IMR-90 (cell line): ENCODE measurements at regions not wholly inside any gene's neighbourhood (a gene's known extent, or its start where the extent isn't known, plus 50 kb on each side); places are given as distances from the start of the nearest gene placed in this dataset.

Source experiments
- BHLHE40 ChIP-seq: fragments of 150-350 bp; IDR thresholded peaks from 2 replicates; pipeline ENCODE4 v1.6.1; 2016; ENCODE audit warnings: mild to moderate bottlenecking, low read depth, low read length
- CEBPB ChIP-seq: IDR thresholded peaks from 2 replicates; pipeline ENCODE4 v1.6.1; 2012; ENCODE audit warnings: low read depth, low read length, improper control_type of control experiment
- MAFK ChIP-seq: IDR thresholded peaks from 2 replicates; pipeline ENCODE4 v1.6.1; 2012; ENCODE audit warnings: low read depth, low read length, improper control_type of control experiment
- POLR2A ChIP-seq: IDR thresholded peaks from 2 replicates; pipeline ENCODE4 v1.6.1; 2012; ENCODE audit warnings: mild to moderate bottlenecking, low read depth, low read length
- RFX5 ChIP-seq: IDR thresholded peaks from 2 replicates; pipeline ENCODE4 v1.8.0; 2012; ENCODE audit warnings: low read depth, mild to moderate bottlenecking, low read length, moderate library complexity
- SMC3 ChIP-seq: fragments of 150-350 bp; IDR thresholded peaks from 2 replicates; pipeline ENCODE4 v1.6.1; 2016; ENCODE audit warnings: low read depth, mild to moderate bottlenecking, antibody characterized with exemption, low read length, moderate library complexity
- TF ChIP-seq, protein P1 (sequence below): fragments of 150-350 bp; IDR thresholded peaks from 2 replicates; pipeline ENCODE4 v1.6.1; 2017; ENCODE audit warnings: mild to moderate bottlenecking, antibody characterized with exemption, low read length, low read depth
- TF ChIP-seq, protein P2 (sequence below): conservative IDR thresholded peaks from 2 replicates; pipeline ENCODE4 v1.5.1; 2012; ENCODE audit warnings: mild to moderate bottlenecking, low read depth, low read length, improper control_type of control experiment

DNA sequence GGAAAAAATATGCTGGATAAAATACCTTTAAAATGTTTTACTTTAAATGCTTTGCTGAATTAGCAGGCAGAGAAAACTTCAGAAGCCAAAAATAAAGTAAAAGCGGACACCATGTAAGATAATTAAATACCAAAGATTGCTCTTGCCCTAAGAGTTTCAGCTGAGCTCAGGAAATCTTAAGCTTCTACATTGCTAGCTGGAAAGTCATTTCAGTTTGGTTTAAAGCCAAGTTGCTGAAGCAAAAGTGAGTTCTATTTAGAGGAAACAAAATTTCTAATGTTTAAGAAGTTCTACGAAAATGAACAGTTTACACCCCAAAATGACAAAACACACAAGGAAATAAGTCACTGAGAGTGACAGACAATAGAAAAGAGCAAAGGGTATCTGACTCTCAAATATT lies 310.0 kb downstream of the ADAMTS20 start:
- TF ChIP-seq, protein P1, sequence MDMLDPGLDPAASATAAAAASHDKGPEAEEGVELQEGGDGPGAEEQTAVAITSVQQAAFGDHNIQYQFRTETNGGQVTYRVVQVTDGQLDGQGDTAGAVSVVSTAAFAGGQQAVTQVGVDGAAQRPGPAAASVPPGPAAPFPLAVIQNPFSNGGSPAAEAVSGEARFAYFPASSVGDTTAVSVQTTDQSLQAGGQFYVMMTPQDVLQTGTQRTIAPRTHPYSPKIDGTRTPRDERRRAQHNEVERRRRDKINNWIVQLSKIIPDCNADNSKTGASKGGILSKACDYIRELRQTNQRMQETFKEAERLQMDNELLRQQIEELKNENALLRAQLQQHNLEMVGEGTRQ = no peak
- TF ChIP-seq, protein P2, sequence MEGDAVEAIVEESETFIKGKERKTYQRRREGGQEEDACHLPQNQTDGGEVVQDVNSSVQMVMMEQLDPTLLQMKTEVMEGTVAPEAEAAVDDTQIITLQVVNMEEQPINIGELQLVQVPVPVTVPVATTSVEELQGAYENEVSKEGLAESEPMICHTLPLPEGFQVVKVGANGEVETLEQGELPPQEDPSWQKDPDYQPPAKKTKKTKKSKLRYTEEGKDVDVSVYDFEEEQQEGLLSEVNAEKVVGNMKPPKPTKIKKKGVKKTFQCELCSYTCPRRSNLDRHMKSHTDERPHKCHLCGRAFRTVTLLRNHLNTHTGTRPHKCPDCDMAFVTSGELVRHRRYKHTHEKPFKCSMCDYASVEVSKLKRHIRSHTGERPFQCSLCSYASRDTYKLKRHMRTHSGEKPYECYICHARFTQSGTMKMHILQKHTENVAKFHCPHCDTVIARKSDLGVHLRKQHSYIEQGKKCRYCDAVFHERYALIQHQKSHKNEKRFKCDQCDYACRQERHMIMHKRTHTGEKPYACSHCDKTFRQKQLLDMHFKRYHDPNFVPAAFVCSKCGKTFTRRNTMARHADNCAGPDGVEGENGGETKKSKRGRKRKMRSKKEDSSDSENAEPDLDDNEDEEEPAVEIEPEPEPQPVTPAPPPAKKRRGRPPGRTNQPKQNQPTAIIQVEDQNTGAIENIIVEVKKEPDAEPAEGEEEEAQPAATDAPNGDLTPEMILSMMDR = no peak
- TF ChIP-seq POLR2A (no peak), SMC3 (no peak), RFX5 (no peak), BHLHE40 (no peak), CEBPB (no peak), MAFK (peak; percentile 48; the same call in 1 of the 2 replicates)
